Endothelial cell (in vitro differentiated cells): ENCODE measurements at regions not wholly inside any gene's neighbourhood (a gene's known extent, or its start where the extent isn't known, plus 50 kb on each side); places are given as distances from the start of the nearest gene placed in this dataset.

ENCODE experiments used
- DNase-seq: peaks from one replicate; pipeline ENCODE4 v3.0.0; 2021; ENCODE audit warnings: low spot score
- H3K27ac Mint-ChIP-seq: one replicate; pipeline ENCODE4 v1.8.0; 2021; ENCODE audit warnings: mixed read lengths, inconsistent platforms; ENCODE audit not compliant: unreplicated experiment
- H3K27me3 Mint-ChIP-seq: one replicate; pipeline ENCODE4 v1.8.0; 2021; ENCODE audit warnings: mild to moderate bottlenecking, moderate library complexity, mixed read lengths, inconsistent platforms; ENCODE audit not compliant: unreplicated experiment
- H3K36me3 Mint-ChIP-seq: one replicate; pipeline ENCODE4 v1.8.0; 2021; ENCODE audit warnings: mild to moderate bottlenecking, low read depth, mixed read lengths, inconsistent platforms; ENCODE audit not compliant: unreplicated experiment
- H3K4me1 Mint-ChIP-seq: one replicate; pipeline ENCODE4 v1.8.0; 2021; ENCODE audit warnings: mild to moderate bottlenecking, mixed read lengths, inconsistent platforms; ENCODE audit not compliant: unreplicated experiment
- H3K4me3 Mint-ChIP-seq: one replicate; pipeline ENCODE4 v1.8.0; 2021; ENCODE audit warnings: mild to moderate bottlenecking, mixed read lengths, inconsistent platforms; ENCODE audit not compliant: unreplicated experiment
- H3K9me3 Mint-ChIP-seq: one replicate; pipeline ENCODE4 v1.8.0; 2021; ENCODE audit warnings: mixed read lengths, inconsistent platforms; ENCODE audit not compliant: unreplicated experiment
- TF ChIP-seq, protein P1 (sequence below): fragments of 200-600 bp; sonication (generic); IDR thresholded peaks from one replicate; pipeline ENCODE4 v1.5.0; 2021; ENCODE audit warnings: antibody characterized with exemption; ENCODE audit not compliant: unreplicated experiment

DNA sequence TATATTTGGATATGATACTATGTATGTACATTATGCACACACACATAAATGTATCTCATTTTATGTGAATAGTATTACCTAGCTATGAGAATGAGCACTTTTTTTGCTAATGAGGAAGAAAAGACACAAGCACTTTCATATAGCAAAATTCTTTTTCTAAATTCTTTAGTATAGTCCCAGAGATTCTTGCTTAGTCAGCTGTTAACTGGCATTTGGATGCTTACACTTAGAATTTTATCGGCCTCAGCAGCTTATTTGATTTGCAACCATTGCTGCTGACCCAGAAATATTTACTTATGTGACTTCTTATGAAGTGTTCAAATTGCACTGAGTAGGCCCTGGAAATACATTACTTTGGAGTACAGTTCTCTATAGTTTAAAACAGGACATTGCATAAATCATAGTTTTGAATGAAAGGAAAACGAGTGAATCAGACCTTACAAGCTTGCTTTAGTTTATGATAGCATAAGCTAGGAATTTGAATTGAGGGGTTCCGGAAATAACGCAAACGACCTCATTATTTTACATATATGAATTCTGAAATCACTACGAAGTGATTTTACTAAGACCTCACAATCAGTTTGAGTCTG, 653.9 kb upstream of the NEGR1 start:
- no peaks in the 10 kb centered on the region for H3K9me3 Mint-ChIP-seq

DNA sequence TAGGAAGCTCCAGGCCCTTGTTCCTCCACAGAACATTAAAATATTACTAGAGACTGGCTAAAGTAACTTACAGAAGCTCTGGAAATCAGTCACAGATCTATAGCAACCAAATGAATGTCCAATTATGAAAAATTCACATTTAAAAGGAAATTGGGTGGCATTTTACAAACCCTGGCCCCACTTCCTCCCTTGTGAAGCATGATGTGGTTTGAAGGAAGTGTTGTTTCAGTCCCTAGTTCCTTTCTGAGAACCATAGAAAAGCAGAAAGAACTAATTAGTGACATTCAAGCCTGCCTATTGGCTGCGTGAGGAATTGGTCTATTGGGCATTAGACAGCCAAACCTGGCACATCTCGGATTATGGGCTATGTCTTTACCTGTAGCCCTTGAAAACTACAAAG, 649.7 kb upstream of the NEGR1 start:
- Mint-ChIP-seq H3K36me3 (no peaks in the 10 kb centered on the region), H3K4me3 (no peak overlapping the region), H3K27ac (no peak overlapping the region), H3K4me1 (peaks cover 5% of the 10 kb centered on the region), H3K9me3 (no peaks in the 10 kb centered on the region), H3K27me3 (no peaks in the 10 kb centered on the region)
- TF ChIP-seq, protein P1, sequence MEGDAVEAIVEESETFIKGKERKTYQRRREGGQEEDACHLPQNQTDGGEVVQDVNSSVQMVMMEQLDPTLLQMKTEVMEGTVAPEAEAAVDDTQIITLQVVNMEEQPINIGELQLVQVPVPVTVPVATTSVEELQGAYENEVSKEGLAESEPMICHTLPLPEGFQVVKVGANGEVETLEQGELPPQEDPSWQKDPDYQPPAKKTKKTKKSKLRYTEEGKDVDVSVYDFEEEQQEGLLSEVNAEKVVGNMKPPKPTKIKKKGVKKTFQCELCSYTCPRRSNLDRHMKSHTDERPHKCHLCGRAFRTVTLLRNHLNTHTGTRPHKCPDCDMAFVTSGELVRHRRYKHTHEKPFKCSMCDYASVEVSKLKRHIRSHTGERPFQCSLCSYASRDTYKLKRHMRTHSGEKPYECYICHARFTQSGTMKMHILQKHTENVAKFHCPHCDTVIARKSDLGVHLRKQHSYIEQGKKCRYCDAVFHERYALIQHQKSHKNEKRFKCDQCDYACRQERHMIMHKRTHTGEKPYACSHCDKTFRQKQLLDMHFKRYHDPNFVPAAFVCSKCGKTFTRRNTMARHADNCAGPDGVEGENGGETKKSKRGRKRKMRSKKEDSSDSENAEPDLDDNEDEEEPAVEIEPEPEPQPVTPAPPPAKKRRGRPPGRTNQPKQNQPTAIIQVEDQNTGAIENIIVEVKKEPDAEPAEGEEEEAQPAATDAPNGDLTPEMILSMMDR: no peak
- no peak for DNase-seq

More for the DNA sequence above, 653.9 kb upstream of the NEGR1 start:
- Mint-ChIP-seq H3K27ac (no peak overlapping the region), H3K27me3 (no peaks in the 10 kb centered on the region), H3K36me3 (no peaks in the 10 kb centered on the region), H3K4me3 (no peak overlapping the region), H3K4me1 (no peaks in the 10 kb centered on the region)
- DNase-seq: no peak
- TF ChIP-seq, protein P1: no peak

DNA sequence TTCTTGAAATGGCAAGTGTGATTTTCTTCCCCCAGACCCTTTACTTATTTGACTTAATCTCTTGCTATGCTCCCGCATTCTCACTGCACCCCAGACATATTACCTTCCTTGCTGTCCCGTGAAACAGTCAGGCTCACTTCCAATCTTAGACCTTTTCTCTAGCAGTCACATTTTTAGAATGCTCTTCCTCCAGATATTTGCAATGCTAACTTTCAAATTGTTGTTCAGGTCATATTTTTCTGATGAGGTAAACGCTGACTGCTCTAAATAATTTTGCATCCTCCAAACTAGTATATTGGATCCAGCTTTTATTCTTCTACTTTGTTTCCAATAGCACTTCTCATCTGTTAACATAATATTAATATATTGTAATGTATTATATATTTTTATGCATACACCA, 648.2 kb upstream of the NEGR1 start:
- Mint-ChIP-seq H3K27me3 (no peaks in the 10 kb centered on the region), H3K4me1 (peaks cover 5% of the 10 kb centered on the region), H3K9me3 (no peaks in the 10 kb centered on the region), H3K4me3 (no peak overlapping the region), H3K36me3 (no peaks in the 10 kb centered on the region), H3K27ac (no peak overlapping the region)
- TF ChIP-seq, protein P1: no peak
- no peak for DNase-seq

DNA sequence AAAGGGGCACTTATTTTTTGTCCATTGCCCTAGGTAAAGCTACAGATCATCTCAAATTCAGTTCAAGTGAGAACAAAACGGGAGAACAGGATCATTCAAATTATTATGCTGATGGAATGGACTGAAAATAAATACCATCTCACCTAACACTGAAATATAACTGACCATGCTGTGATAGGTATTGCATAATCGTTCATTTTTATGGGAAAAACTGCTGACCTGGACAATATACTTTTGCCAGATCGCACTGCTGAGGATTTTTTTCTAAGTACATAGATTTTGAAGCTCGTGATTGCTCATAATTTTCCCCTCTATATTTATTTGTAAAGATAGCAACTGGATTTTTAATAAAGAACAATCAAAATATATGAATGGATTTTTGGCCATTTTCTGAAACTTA, 636.6 kb upstream of the NEGR1 start:
- no peak overlapping the region for H3K27ac Mint-ChIP-seq
- TF ChIP-seq, protein P1: no peak
- no peak for DNase-seq
- H3K4me1 Mint-ChIP-seq: no peaks in the 10 kb centered on the region
- H3K36me3 Mint-ChIP-seq: no peaks in the 10 kb centered on the region
- H3K27me3 Mint-ChIP-seq: no peaks in the 10 kb centered on the region
- H3K4me3 Mint-ChIP-seq: no peak overlapping the region
- no peaks in the 10 kb centered on the region for H3K9me3 Mint-ChIP-seq

DNA sequence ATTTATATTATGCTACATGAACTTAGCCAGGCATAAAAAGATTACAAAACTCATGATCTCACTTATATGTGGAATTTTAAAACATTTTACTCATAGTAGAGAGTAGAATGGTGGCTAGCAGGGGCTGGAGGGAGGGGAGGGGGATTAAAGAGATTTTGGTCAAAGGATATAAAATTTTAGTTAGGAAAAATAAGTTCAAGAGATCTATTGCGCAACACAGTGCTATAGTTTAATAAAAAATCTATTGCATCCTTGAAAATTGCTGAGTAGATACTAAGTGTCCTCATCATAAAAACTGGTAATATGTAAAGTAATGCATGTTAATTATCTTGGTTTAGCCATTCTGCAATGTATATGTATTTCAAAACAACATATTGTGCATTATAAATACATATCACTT, 635.6 kb upstream of the NEGR1 start:
- DNase-seq: no peak
- Mint-ChIP-seq H3K27me3 (no peaks in the 10 kb centered on the region), H3K27ac (no peak overlapping the region), H3K9me3 (no peaks in the 10 kb centered on the region), H3K4me3 (no peak overlapping the region), H3K36me3 (no peaks in the 10 kb centered on the region), H3K4me1 (no peaks in the 10 kb centered on the region)
- TF ChIP-seq, protein P1: no peak
